Psoas muscle (tissue), 7 donors: ENCODE measurements at regions not wholly inside any gene's neighbourhood (a gene's known extent, or its start where the extent isn't known, plus 50 kb on each side); places are given as distances from the start of the nearest gene placed in this dataset.

Source experiments
- ATAC-seq, 4 donors: fragments of 200-7000 bp; cut with Tn5 transposase; one replicate each; pipeline ENCODE4 v1.9.1; 2020; ENCODE audit warnings: moderate library complexity in 3 of 4, mild to moderate bottlenecking in 2 of 4
- DNase-seq, 2 donors: peaks; one replicate each; pipeline ENCODE4 v3.0.0-alpha.2; 2020
- H3K27ac ChIP-seq: fragments of 200-600 bp; one replicate; pipeline ENCODE4 v1.8.0; 2022
- H3K27me3 ChIP-seq, 3 donors: fragments of 200-600 bp in 1 of 3; one replicate each; pipeline versions ENCODE4 v1.6.1 to v1.8.0; 2013 to 2022; ENCODE audit warnings: low read length in 2 of 3, mild to moderate bottlenecking in 2 of 3, moderate library complexity in 1 of 3; ENCODE audit not compliant: insufficient read depth in 3 of 3
- H3K36me3 ChIP-seq, 2 donors: fragments of 200-600 bp in 1 of 2; one replicate each; pipeline versions ENCODE4 v1.6.1 to v1.8.0; 2013 to 2022; ENCODE audit warnings: low read depth in 1 of 2, mild to moderate bottlenecking in 1 of 2, moderate library complexity in 1 of 2; ENCODE audit not compliant: insufficient read depth in 1 of 2
- H3K4me1 ChIP-seq: fragments of 200-600 bp; one replicate; pipeline ENCODE4 v1.8.0; 2022
- H3K4me3 ChIP-seq: fragments of 200-600 bp; one replicate; pipeline ENCODE4 v1.8.0; 2022; ENCODE audit warnings: mild to moderate bottlenecking
- H3K9me3 ChIP-seq: fragments of 200-600 bp; one replicate; pipeline ENCODE4 v1.8.0; 2022
- WGBS, 3 donors: extraction: QIAGEN DNeasy Blood & Tissue Kit; methylation state at CpG; one replicate each; pipeline versions ENCODE4 v1.1.6 to v1.1.7; 2013; 5-methylcytosine and 5-hydroxymethylcytosine counted together
- intact Hi-C, 2 donors: fragments of 100-400 bp; cut with DNase I; formaldehyde crosslinking; loops; one replicate each; pipeline versions ENCODE4 v1.11.0 to v1.14.2; 2022
- TF ChIP-seq, protein P1 (sequence below): fragments of 200-600 bp; IDR thresholded peaks from one replicate; pipeline ENCODE4 v1.8.0; 2022; ENCODE audit warnings: antibody characterized with exemption
- donor health status: healthy with polysubstance abuse.
- donor health status: DM: no; HTN: no; CAD: no; lungs with moderate emphysema.
- donor health status: Bipolar disorder and iron deficiency.
- donor health status: healthy.
- donor health status: DM: yes; HTN: yes; CAD: no.
- donor health status: DM: no; HTN: no; CAD: no.
- donor health status: DM: yes; HTN: yes; CAD: no.

DNA sequence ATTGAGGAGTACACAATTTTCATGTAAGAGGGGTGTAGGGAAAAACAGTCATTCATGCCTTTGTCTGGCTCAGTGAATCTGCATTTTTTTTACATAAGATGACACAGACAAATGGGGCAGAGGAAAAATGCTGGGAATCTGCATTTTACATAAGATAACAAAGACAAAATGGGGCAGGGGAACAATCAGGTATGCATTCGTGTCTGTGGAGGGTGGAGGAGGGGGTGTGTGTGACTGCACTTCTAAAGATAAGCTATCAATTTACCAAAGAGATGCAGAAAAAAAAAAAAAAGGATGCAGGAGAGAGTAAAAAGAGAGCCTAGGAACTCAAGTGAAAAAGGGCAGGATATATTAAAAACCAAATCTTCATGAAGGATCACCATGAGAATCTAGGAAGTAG is 637.4 kb downstream of the ZNF674 start:
- Histone ChIP-seq H3K36me3 (no peaks in the 10 kb centered on the region), H3K4me1 (no peaks in the 10 kb centered on the region), H3K9me3 (no peaks in the 10 kb centered on the region), H3K4me3 (no peak overlapping the region), H3K27me3 (peaks cover 0 to 4% (median 0%) of the 10 kb centered on the region in 3 donors), H3K27ac (no peak overlapping the region)
- no peak for ATAC-seq
- DNase-seq: no peak
- intact Hi-C loops: no loop called here
- TF ChIP-seq, protein P1, sequence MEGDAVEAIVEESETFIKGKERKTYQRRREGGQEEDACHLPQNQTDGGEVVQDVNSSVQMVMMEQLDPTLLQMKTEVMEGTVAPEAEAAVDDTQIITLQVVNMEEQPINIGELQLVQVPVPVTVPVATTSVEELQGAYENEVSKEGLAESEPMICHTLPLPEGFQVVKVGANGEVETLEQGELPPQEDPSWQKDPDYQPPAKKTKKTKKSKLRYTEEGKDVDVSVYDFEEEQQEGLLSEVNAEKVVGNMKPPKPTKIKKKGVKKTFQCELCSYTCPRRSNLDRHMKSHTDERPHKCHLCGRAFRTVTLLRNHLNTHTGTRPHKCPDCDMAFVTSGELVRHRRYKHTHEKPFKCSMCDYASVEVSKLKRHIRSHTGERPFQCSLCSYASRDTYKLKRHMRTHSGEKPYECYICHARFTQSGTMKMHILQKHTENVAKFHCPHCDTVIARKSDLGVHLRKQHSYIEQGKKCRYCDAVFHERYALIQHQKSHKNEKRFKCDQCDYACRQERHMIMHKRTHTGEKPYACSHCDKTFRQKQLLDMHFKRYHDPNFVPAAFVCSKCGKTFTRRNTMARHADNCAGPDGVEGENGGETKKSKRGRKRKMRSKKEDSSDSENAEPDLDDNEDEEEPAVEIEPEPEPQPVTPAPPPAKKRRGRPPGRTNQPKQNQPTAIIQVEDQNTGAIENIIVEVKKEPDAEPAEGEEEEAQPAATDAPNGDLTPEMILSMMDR: no peak
- WGBS, 3 donors: 48 to 74% (median 67%) methylated on average over 1 of the region's 1 CpG

DNA sequence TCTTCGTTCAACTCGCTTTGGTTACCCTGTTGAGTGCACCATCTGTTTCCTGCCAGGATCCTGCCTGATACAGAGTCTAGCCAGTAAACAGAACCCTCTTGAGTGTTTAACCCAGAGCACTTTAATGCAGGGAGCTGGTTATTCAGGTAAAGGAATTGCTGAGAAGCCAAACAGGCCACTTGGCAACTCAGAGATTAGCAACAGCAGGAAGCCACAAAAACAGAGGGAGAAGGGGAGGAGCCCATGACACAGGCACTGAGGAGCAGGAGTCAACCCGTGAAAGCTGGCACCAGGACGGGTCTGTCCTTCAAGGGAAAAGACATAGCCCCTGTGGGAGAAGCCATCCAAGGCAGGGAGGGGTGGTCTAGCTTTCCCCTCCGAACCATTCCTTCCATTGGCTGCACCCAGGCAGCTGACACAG is 641.4 kb downstream of the ZNF674 start:
- ATAC-seq (no peak), DNase-seq (no peak)
- H3K27ac ChIP-seq: no peak overlapping the region
- TF ChIP-seq, protein P1: no peak
- H3K9me3 ChIP-seq: no peaks in the 10 kb centered on the region
- WGBS, 3 donors: 41 to 55% (median 42%) methylated on average over 5 of the region's 5 CpGs
- no peak overlapping the region for H3K4me3 ChIP-seq
- no peaks in the 10 kb centered on the region for H3K36me3 ChIP-seq
- H3K4me1 ChIP-seq: no peaks in the 10 kb centered on the region
- intact Hi-C loops: no loop called here
- H3K27me3 ChIP-seq: peaks cover 0 to 4% (median 0%) of the 10 kb centered on the region in 3 donors

- 20 to 34% (median 23%) methylated on average over 9 of the region's 9 CpGs for WGBS, 3 donors
- Histone ChIP-seq H3K27me3 (peaks cover 0 to 4% (median 0%) of the 10 kb centered on the region in 3 donors), H3K4me1 (no peaks in the 10 kb centered on the region), H3K27ac (no peak overlapping the region), H3K9me3 (no peaks in the 10 kb centered on the region), H3K36me3 (no peaks in the 10 kb centered on the region), H3K4me3 (no peak overlapping the region)
- ATAC-seq (no peak), DNase-seq (no peak)
- intact Hi-C loops: no loop called here
- TF ChIP-seq, protein P1: no peak
Observed at GRCh38 chrX:45900766-45901615, 644.2 kb downstream of the ZNF674 start.

DNA sequence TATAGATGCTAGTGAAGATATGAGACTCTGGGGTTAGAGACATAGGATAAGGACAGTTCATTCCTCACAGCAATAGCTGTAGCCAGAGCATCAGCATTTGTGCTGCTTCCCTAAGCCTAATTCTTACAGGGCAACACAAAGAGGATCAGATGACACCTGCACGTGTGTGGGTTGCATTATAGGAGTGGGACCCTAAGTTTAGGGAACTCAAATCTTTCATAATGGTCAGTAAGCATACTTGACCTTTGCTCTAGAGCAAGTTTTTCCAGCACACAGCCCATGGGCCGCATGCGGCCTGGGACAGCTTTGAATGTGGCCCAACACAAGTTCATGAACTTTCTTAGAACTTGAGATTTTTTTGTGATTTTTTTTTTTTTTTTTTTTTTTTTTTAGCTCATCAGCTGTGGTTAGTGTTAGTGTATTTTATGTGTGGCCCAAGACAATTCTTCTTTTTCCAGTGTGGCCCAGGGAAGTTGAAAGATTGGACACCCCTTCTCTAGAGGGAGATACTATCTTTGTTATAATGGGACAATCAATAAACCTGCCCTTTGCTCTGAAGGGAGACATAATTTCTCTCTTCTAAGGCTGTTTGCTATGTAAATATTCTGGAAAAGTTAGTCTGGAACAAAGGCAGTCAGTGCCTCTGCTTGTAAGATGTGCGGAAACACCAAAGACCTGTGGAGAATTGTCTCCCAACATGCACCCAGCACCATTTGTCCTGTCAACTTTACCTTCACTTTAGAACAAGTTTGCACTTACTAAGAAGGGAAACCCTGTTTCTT is 650.2 kb downstream of the ZNF674 start:
- H3K27ac ChIP-seq: no peak overlapping the region
- 72 to 87% (median 79%) methylated on average over 4 of the region's 4 CpGs for WGBS, 3 donors
- no peaks in the 10 kb centered on the region for H3K4me1 ChIP-seq
- H3K27me3 ChIP-seq: peaks cover 0 to 5% (median 0%) of the 10 kb centered on the region in 3 donors
- no peaks in the 10 kb centered on the region for H3K9me3 ChIP-seq
- no peak for ATAC-seq
- no peaks in the 10 kb centered on the region for H3K36me3 ChIP-seq
- DNase-seq: no peak
- intact Hi-C loops: no loop called here
- H3K4me3 ChIP-seq: no peak overlapping the region
- TF ChIP-seq, protein P1: no peak
